ENCODE measurements at regions not wholly inside any gene's neighbourhood (a gene's known extent, or its start where the extent isn't known, plus 50 kb on each side); places are given as distances from the start of the nearest gene placed in this dataset.

GRCh38 chr13:59519819-59520218 lies 643.9 kb downstream of the DIAPH3 start:
- TF ChIP-seq CTCF (IDR thresholded peaks at IDR 0.05) (no peak), POLR2AphosphoS5 (IDR thresholded peaks at IDR 0.05) (no peak), POLR2A (IDR thresholded peaks at IDR 0.05) (no peak)

All from prostate gland (tissue), 2 donors.